HG02610 (cell line): ENCODE measurements at regions not wholly inside any gene's neighbourhood (a gene's known extent, or its start where the extent isn't known, plus 50 kb on each side); places are given as distances from the start of the nearest gene placed in this dataset.
"Not testable (repeated sequence)": the region's sequence is repeated elsewhere in the genome, so short reads cannot be mapped to it uniquely, and the experiment has no call there.

Experiments used
- ATAC-seq: cut with Tn5 transposase; IDR thresholded peaks from one replicate; pipeline ENCODE4 v1.9.1; 2021; ENCODE audit warnings: mild to moderate bottlenecking, moderate library complexity; ENCODE audit not compliant: unreplicated experiment

GRCh38 chr20:50355590-50356524, 154.3 kb upstream of the PTPN1 start:
- ATAC-seq = no peak

DNA sequence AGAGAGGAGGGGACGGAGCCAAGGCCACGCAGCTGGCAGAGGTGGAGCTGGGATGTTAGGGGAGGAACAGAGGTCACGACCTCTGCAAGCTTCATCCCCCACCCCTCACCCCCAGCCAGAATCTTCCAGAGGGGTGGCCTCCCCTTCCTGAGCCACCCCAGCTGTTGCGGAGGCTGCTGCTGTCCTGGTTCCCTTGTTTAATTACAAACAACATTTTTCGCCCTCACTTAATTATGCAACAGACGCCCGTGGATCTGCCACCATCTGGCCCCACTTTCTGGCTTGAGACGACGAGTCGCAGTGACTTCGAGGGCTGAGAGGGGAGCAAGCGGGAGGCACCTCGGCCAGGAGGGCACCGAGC, 153.7 kb upstream of the PTPN1 start:
- ATAC-seq = no peak

- ATAC-seq = no peak
These were observed 153.0 kb upstream of the PTPN1 start for GRCh38 chr20:50356962-50357782.

DNA sequence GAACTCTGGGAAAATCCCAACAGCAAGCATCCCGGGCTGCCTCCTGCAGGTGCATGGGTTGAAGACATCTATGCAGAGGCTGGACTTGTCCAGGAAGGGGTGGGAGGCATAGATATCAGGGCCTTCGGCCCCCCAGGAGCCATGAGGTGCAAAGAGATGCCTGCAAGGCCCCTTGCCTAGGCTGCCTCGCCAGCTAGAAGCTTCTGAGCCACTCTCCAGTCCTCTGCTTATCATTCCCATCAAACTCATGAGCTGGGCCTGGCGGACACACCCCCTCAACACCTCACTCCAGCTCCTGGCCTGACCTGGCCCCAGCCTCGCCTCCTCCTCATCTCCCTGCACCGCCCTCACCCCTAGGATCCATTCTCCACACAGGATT, 152.4 kb upstream of the PTPN1 start:
- ATAC-seq = no peak

- no peak for ATAC-seq
These were observed 152.0 kb upstream of the PTPN1 start for GRCh38 chr20:50358166-50358565.

GRCh38 chr20:50358971-50359370, 151.2 kb upstream of the PTPN1 start:
- ATAC-seq = no peak

DNA sequence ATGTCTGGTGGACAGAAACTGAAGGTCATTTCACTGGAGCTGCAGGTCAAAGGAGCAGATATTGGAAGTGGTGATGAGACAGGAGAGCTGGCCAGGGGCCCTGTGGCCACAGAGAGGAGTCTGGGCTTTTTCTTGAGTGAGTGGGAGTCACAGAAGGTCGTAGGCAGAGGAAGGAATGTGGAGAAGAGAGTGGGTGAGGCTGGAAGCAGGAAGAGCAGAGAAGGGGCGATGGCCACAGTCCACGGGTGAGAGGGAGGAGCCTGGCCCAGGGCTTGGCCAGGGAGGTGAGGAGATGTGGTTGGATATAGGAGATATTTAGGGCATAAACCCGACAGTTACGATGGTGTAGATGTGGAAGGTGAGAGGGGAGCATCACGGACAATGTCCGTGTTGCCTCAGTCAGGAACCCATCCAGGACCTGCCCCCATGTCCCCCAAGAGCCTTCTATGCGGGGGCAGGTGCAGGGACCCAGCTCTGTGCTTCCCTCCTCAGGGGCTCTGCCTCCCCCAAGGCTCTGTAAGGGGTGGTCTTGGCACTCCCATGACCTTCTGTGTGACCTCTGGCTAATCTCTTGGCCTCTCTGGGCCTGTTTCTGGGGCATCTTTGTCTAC, 150.5 kb upstream of the PTPN1 start:
- no peak for ATAC-seq

GRCh38 chr20:50360218-50360672, 149.9 kb upstream of the PTPN1 start:
- ATAC-seq = no peak

- no peak for ATAC-seq
These were observed 149.3 kb upstream of the PTPN1 start for GRCh38 chr20:50360921-50361320.

- not testable (repeated sequence) for ATAC-seq
These were observed 148.0 kb upstream of the PTPN1 start for GRCh38 chr20:50362177-50362576.

DNA sequence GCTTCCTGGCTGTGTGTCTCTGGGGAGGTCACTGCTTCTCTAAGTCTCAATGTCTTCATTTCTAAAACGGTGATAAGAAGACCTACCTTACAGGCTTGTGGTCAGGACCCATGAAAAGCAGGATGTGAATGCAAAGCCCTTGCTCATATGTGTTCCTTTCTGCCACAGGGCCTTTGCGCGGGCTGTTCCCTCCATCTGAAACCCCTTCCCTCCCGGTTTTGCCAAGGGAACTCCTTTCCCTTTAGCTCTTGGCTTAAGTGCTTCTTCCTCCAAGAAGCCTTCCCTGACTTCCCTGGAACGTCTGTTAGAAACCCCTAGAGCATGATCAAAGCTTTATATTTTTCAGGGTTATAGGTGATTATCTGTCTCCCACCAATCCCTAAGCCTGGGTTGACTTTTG, 147.2 kb upstream of the PTPN1 start:
- ATAC-seq = no peak

GRCh38 chr20:50363479-50363878, 146.7 kb upstream of the PTPN1 start:
- ATAC-seq = no peak

- ATAC-seq = no peak
These were observed 145.6 kb upstream of the PTPN1 start for GRCh38 chr20:50364542-50364941.

- ATAC-seq = no peak
These were observed 143.7 kb upstream of the PTPN1 start for GRCh38 chr20:50366270-50367103.

- no peak for ATAC-seq
These were observed 143.0 kb upstream of the PTPN1 start for GRCh38 chr20:50367104-50367674.

DNA sequence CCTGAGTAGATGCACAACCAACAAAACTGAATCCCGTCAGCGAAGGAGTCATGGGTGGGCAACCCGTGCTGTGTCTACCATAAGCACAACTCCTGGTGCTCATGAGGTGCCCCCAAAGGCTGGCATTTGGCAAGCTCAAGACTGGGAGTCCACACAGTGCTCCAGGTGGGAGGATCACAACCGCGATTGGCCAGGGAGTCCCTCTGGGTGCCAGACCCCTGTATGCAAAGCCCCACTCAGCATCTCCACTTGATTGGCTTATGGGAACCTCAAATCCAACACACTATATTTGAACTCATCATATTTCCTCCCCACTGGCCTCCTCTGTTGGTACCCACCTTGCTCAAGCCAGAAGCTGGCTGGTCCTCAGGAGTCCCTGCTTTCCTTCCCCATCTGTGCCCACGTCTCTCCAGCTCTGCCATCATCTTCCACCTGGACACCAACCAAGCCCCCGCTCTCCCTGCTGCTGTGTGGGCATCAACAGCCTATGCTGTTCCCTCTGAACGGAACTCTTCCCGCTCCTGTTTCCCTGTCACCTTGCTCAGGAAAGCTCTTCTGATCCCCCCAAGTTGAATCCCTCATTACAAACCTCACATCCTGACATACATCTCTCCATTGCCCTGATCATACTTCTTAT, 142.3 kb upstream of the PTPN1 start:
- no peak for ATAC-seq

GRCh38 chr20:50368386-50368785, 141.8 kb upstream of the PTPN1 start:
- ATAC-seq = no peak

DNA sequence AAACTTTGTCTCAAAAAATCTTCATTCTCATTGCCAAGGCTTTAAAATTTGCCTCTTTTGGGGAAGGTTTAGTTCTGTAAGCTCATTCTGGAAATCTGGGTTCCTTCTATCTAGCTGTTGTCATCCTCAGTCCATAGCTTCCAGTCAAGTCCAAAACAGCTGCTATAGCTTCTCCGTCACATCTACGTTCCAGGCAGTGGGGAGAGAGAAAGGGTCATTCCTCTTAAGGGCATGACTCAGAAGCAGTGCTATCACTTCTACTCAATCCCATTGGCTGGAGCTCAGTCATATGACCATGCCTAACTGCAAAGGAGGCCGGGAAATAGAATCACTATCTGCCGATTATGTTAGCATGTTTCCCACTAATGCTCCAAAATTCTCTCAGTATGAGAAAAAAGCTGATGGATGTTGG, 141.4 kb upstream of the PTPN1 start:
- ATAC-seq = no peak

DNA sequence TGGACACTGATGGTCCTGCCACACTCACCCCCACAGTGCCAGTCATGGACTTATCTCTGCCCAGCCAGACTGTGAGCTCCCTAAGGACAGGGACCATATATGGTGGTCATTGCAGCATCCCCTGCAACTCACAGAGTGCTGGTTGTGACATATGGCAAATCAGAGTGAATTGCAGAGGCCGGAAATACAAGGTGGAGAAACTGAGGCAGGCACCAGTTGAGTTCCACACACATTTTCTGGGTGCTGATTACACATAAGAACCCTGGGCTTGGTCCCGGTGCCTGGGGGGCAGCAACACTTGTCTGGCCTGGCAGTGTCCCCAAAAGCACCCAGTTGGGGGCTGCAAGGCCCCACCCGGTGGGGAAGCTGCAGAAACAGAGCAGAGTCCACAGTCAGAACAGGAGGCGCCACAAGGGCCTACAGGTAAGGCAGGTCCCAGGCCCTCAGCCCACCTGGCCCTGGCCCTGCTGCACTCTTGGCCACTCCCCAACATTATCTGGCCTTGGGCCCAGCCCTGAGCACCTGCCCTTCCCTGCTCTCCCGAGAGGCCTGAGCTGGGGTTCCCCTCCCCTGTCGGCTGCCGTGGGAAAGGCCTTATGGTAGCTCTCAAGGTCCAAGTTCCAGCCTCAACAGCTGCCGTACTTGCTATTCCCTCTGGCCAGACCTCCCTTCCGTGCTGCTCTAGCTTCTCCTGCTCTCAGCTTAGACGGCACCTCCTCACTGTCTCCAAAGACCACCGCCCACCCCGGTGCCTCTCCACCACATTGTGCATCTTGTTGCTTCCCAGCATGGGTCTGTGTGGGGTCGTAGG, 140.8 kb upstream of the PTPN1 start:
- no peak for ATAC-seq
